Endodermal cell (in vitro differentiated cells): ENCODE measurements at regions not wholly inside any gene's neighbourhood (a gene's known extent, or its start where the extent isn't known, plus 50 kb on each side); places are given as distances from the start of the nearest gene placed in this dataset.

ENCODE experiments used
- DNase-seq: peaks from one replicate; pipeline ENCODE4 v3.0.0-alpha.2; 2017
- H3K27ac ChIP-seq: 2 replicates; pipeline ENCODE4 v1.5.1; 2013; ENCODE audit warnings: mild to moderate bottlenecking, low read depth, low read length, moderate library complexity
- H3K27me3 ChIP-seq: 2 replicates; pipeline ENCODE4 v1.6.1; 2013; ENCODE audit warnings: mild to moderate bottlenecking, low read length, moderate library complexity; ENCODE audit not compliant: insufficient read depth, control insufficient read depth, poor library complexity, severe bottlenecking
- H3K36me3 ChIP-seq: 2 replicates; pipeline ENCODE4 v1.7.0; 2013; ENCODE audit warnings: mild to moderate bottlenecking, low read length, moderate library complexity; ENCODE audit not compliant: control insufficient read depth, insufficient read depth
- H3K4me1 ChIP-seq: one replicate; pipeline ENCODE4 v1.7.0; 2013; ENCODE audit warnings: low read length; ENCODE audit not compliant: control insufficient read depth, insufficient read depth
- H3K4me3 ChIP-seq: 2 replicates; pipeline ENCODE4 v1.5.1; 2013; ENCODE audit warnings: mild to moderate bottlenecking, low read length, moderate library complexity
- H3K9ac ChIP-seq: 2 replicates; pipeline ENCODE4 v1.6.1; 2013; ENCODE audit warnings: mild to moderate bottlenecking, low read length, moderate library complexity; ENCODE audit not compliant: poor library complexity, severe bottlenecking; ENCODE audit errors: extremely low read depth
- H3K9me3 ChIP-seq: 2 replicates; pipeline ENCODE4 v1.6.1; 2013; ENCODE audit warnings: mild to moderate bottlenecking, low read length, moderate library complexity; ENCODE audit not compliant: control insufficient read depth
- H3K27ac Mint-ChIP-seq: 2 replicates; pipeline ENCODE4 v1.8.0; 2020; ENCODE audit warnings: mixed read lengths
- H3K27me3 Mint-ChIP-seq: 2 replicates; pipeline ENCODE4 v1.8.0; 2021; ENCODE audit warnings: mild to moderate bottlenecking, mixed read lengths; ENCODE audit not compliant: insufficient read depth
- H3K36me3 Mint-ChIP-seq: 2 replicates; pipeline ENCODE4 v1.8.0; 2020; ENCODE audit warnings: low read depth, mixed read lengths
- H3K4me1 Mint-ChIP-seq: 2 replicates; pipeline ENCODE4 v1.8.0; 2020; ENCODE audit warnings: mixed read lengths
- H3K4me3 Mint-ChIP-seq: 2 replicates; pipeline ENCODE4 v1.8.0; 2020; ENCODE audit warnings: mild to moderate bottlenecking, moderate library complexity, mixed read lengths
- H3K9me3 Mint-ChIP-seq: 2 replicates; pipeline ENCODE4 v1.8.0; 2020; ENCODE audit warnings: mild to moderate bottlenecking, mixed read lengths
- WGBS, 2 experiments: methylation state at CpG; one replicate each; pipeline versions ENCODE4 v1.1.5 to v1.1.7; 2013; ENCODE audit warnings: missing lambda C conversion rate in 2 of 2, mixed read lengths in 1 of 2; ENCODE audit not compliant: insufficient coverage in 1 of 2, insufficient read length in 1 of 2; 5-methylcytosine and 5-hydroxymethylcytosine counted together
- TF ChIP-seq, protein P1 (sequence below): fragments of 200-600 bp; sonication (generic); conservative IDR thresholded peaks from 2 replicates; pipeline ENCODE4 v1.5.0; 2021; ENCODE audit warnings: antibody characterized with exemption, mild to moderate bottlenecking

DNA sequence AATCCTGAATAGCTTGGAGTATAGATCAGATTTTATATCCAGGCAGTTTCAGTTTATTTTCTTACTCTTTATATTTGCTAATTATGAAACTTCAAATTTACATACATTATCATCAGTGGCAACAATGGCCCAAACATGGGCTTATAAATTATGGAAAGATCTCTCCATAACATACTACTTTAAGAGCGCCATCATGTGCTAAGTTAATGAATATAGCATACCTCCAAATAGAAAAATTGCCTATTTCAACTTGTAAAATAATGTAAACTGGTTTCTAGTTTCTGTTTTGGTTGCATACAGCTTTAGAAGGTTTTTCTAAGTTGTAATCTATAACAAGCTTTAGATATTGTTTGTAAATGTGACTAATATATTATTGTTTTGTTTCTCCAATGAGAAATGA lies 531.3 kb upstream of the UBE2E2 start:
- DNase-seq, result no peak
- no peak overlapping the region for H3K9ac ChIP-seq
- TF ChIP-seq, protein P1, sequence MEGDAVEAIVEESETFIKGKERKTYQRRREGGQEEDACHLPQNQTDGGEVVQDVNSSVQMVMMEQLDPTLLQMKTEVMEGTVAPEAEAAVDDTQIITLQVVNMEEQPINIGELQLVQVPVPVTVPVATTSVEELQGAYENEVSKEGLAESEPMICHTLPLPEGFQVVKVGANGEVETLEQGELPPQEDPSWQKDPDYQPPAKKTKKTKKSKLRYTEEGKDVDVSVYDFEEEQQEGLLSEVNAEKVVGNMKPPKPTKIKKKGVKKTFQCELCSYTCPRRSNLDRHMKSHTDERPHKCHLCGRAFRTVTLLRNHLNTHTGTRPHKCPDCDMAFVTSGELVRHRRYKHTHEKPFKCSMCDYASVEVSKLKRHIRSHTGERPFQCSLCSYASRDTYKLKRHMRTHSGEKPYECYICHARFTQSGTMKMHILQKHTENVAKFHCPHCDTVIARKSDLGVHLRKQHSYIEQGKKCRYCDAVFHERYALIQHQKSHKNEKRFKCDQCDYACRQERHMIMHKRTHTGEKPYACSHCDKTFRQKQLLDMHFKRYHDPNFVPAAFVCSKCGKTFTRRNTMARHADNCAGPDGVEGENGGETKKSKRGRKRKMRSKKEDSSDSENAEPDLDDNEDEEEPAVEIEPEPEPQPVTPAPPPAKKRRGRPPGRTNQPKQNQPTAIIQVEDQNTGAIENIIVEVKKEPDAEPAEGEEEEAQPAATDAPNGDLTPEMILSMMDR, result no peak
- no peaks in the 10 kb centered on the region for H3K36me3 ChIP-seq
- H3K4me1 ChIP-seq, result no peaks in the 10 kb centered on the region
- WGBS, 2 experiments, result 80% methylated on average over 1 of the region's 1 CpG; no CpG with 5 or more reads in 1 of the 2 experiments
- Mint-ChIP-seq H3K27ac (no peak overlapping the region), H3K4me3 (no peak overlapping the region), H3K27me3 (peaks cover 2% of the 10 kb centered on the region), H3K4me1 (no peaks in the 10 kb centered on the region), H3K9me3 (no peaks in the 10 kb centered on the region), H3K36me3 (no peaks in the 10 kb centered on the region)
- H3K4me3 ChIP-seq, result no peak overlapping the region
- no peaks in the 10 kb centered on the region for H3K27me3 ChIP-seq
- no peak overlapping the region for H3K27ac ChIP-seq
- H3K9me3 ChIP-seq, result no peaks in the 10 kb centered on the region

DNA sequence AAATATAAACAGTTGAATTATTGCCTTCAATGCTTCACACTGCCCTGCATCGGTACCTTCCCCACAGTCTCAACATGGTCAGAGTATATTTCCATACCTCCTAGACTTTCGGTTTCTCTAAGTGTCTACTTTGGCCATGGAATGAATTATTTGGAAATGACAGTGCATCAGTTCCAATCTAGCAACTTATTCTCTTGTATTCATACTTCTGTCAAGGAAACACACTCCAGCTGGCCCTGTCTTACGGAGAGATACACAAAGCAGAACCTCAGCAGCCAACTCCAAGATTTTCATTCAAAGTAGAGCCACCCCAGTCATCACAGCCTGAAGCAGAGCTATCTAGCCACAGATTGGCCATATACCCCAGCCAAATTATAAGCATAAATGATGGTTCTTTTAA lies 518.4 kb upstream of the UBE2E2 start:
- no peak for DNase-seq
- Mint-ChIP-seq H3K4me3 (no peak overlapping the region), H3K27ac (no peak overlapping the region), H3K9me3 (peaks cover 3% of the 10 kb centered on the region), H3K36me3 (no peaks in the 10 kb centered on the region), H3K27me3 (no peaks in the 10 kb centered on the region), H3K4me1 (peaks cover 1% of the 10 kb centered on the region)
- WGBS, 2 experiments, result 92 to 100% methylated on average over 1 to 3 of the region's 3 CpGs
- no peaks in the 10 kb centered on the region for H3K4me1 ChIP-seq
- no peak overlapping the region for H3K27ac ChIP-seq
- TF ChIP-seq, protein P1, result no peak
- no peaks in the 10 kb centered on the region for H3K9me3 ChIP-seq
- H3K36me3 ChIP-seq, result no peaks in the 10 kb centered on the region
- no peaks in the 10 kb centered on the region for H3K27me3 ChIP-seq
- H3K9ac ChIP-seq, result no peak overlapping the region
- no peak overlapping the region for H3K4me3 ChIP-seq

DNA sequence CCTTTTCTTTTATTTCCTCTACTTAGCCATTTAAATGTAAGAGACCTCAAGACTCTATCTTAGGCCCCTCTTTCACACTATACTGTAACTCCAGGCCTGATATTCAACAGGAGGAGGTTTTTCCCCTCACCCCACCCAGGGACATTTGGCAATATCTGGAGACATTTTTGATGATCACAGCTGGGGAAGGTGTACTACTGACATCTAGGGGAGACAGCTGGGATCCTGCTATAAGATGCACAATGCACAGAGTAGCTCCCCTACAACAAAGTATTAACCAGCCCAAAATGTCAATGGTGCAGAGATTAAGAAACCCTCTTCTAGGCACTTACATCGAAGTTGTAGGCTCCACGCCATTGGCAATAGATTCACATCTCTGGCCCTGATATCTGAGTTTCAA lies 517.5 kb upstream of the UBE2E2 start:
- TF ChIP-seq, protein P1, result peak; percentile 71
- peak; percentile 54 for DNase-seq
- no peaks in the 10 kb centered on the region for H3K9me3 ChIP-seq
- Mint-ChIP-seq H3K9me3 (peaks cover 3% of the 10 kb centered on the region), H3K27ac (no peak overlapping the region), H3K36me3 (no peaks in the 10 kb centered on the region), H3K4me3 (no peak overlapping the region), H3K4me1 (peaks cover 1% of the 10 kb centered on the region), H3K27me3 (no peaks in the 10 kb centered on the region)
- WGBS, 2 experiments, result 90 to 92% methylated on average over 2 of the region's 2 CpGs
- no peaks in the 10 kb centered on the region for H3K36me3 ChIP-seq
- H3K4me1 ChIP-seq, result no peaks in the 10 kb centered on the region
- H3K4me3 ChIP-seq, result no peak overlapping the region
- no peak overlapping the region for H3K9ac ChIP-seq
- H3K27ac ChIP-seq, result no peak overlapping the region
- H3K27me3 ChIP-seq, result no peaks in the 10 kb centered on the region
